GM12878 (cell line): ENCODE measurements at regions not wholly inside any gene's neighbourhood (a gene's known extent, or its start where the extent isn't known, plus 50 kb on each side); places are given as distances from the start of the nearest gene placed in this dataset.

Source experiments
- ATAC-seq: fragments of 200-7000 bp; cut with Tn5 transposase; 3 replicates; pipeline ENCODE4 v1.9.1; 2020; ENCODE audit warnings: mild to moderate bottlenecking, moderate library complexity
- BruUV-seq: library from RNA; stranded (reverse); fragments of 400-500 nt; replicated peaks from 2 replicates; lab custom pipeline; 2021; lab: Mats Ljungman, UMichigan
- CTCF ChIA-PET: fragments of 300-600 bp; sonication (Branson Sonifier 250); formaldehyde crosslinking; extraction: SDS; loops from one replicate; lab custom pipeline; 2021; ENCODE audit warnings: inconsistent platforms; lab: Yijun Ruan, JAX
- POLR2A ChIA-PET: fragments of 350-600 bp; formaldehyde crosslinking; extraction: SDS; loops from one replicate; lab custom pipeline; 2021; ENCODE audit warnings: inconsistent platforms; lab: Charles Lee
- RAD21 ChIA-PET: fragments of 300-600 bp; sonication (Branson Sonifier 250); formaldehyde crosslinking; loops from one replicate; lab custom pipeline; 2023; ENCODE audit warnings: antibody characterized with exemption; ENCODE audit not compliant: unreplicated experiment; lab: Charles Lee
- SMC1A ChIA-PET: fragments of 300-600 bp; sonication (Branson Sonifier 250); formaldehyde crosslinking; loops from one replicate; lab custom pipeline; 2023; ENCODE audit not compliant: unreplicated experiment, uncharacterized antibody; lab: Charles Lee
- DNase-seq: peaks from one replicate; pipeline ENCODE4 v3.0.0-alpha.2; 2011; ENCODE audit warnings: low read depth, low spot score
- FAIRE-seq: peaks from 3 replicates; lab custom pipeline; 2011; peaks lifted over from hg19 to GRCh38; lab: Jason Lieb, UNC
- H2AFZ ChIP-seq: 2 replicates; pipeline ENCODE4 v1.6.0; 2011; ENCODE audit warnings: low read depth, low read length, control low read depth; ENCODE audit not compliant: control insufficient read depth
- H3K27ac ChIP-seq: 2 replicates; pipeline ENCODE4 v1.5.1; 2011; ENCODE audit warnings: control low read depth; ENCODE audit not compliant: control insufficient read depth, insufficient read depth
- H3K27me3 ChIP-seq, 2 experiments: replicated peaks in 1 of 2; 2 replicates each; pipeline versions ENCODE4 v1.6.0 to v1.6.1; 2011; ENCODE audit warnings: low read length in 1 of 2; ENCODE audit not compliant: control insufficient read depth in 2 of 2, insufficient read depth in 2 of 2
- H3K36me3 ChIP-seq, 2 experiments: 2 replicates each; pipeline ENCODE4 v1.5.1; 2011; ENCODE audit warnings: low read length in 1 of 2; ENCODE audit not compliant: control insufficient read depth in 2 of 2, insufficient read depth in 2 of 2
- H3K4me1 ChIP-seq: 2 replicates; pipeline ENCODE4 v1.6.1; 2011; ENCODE audit warnings: mild to moderate bottlenecking, low read length, moderate library complexity, mixed read lengths; ENCODE audit not compliant: control insufficient read depth, insufficient read depth
- H3K4me2 ChIP-seq: 2 replicates; pipeline ENCODE4 v1.6.0; 2011; ENCODE audit warnings: control low read depth; ENCODE audit not compliant: control insufficient read depth, insufficient read depth
- H3K4me3 ChIP-seq: fragments of 200-600 bp; sonication (generic); 2 replicates; pipeline ENCODE4 v1.5.1; 2016
- H3K79me2 ChIP-seq: 2 replicates; pipeline ENCODE4 v1.6.0; 2011; ENCODE audit warnings: low read length; ENCODE audit not compliant: control insufficient read depth, insufficient read depth
- H3K9ac ChIP-seq: 2 replicates; pipeline ENCODE4 v1.8.0; 2011; ENCODE audit warnings: low read length, control low read depth, mixed read lengths; ENCODE audit not compliant: control insufficient read depth, insufficient read depth
- H3K9me3 ChIP-seq: replicated peaks from 3 replicates; pipeline ENCODE4 v1.5.1; 2011; ENCODE audit warnings: mild to moderate bottlenecking, low read length; ENCODE audit not compliant: control insufficient read depth, insufficient read depth
- H4K20me1 ChIP-seq: 2 replicates; pipeline ENCODE4 v1.6.0; 2011; ENCODE audit not compliant: control insufficient read depth, insufficient read depth
- CEBPZ ChIP-seq: fragments of 150-350 bp; IDR thresholded peaks from 2 replicates; pipeline ENCODE4 v1.6.1; 2016; ENCODE audit warnings: low read depth, low read length
- FOS ChIP-seq: IDR thresholded peaks from 3 replicates; pipeline ENCODE4 v1.6.1; 2011; ENCODE audit warnings: borderline replicate concordance; ENCODE audit not compliant: insufficient read length; ENCODE audit errors: extremely low read depth
- RAD51 ChIP-seq: fragments of 450-650 bp; IDR thresholded peaks from 2 replicates; pipeline ENCODE4 v1.6.1; 2016; ENCODE audit warnings: moderate library complexity, mild to moderate bottlenecking, inconsistent platforms
- REST ChIP-seq: IDR thresholded peaks from 2 replicates; pipeline ENCODE4 v1.6.1; 2012; ENCODE audit warnings: mild to moderate bottlenecking, low read depth, low read length
- WRNIP1 ChIP-seq: IDR thresholded peaks from 2 replicates; pipeline ENCODE4 v1.6.1; 2011; ENCODE audit warnings: low read depth, low read length, improper control_type of control experiment, borderline replicate concordance
- WGBS: methylation state at CpG from one replicate; pipeline ENCODE4 v1.1.6; 2016; ENCODE audit warnings: low lambda C conversion rate; ENCODE audit not compliant: insufficient replicate concordance, insufficient coverage; ENCODE audit errors: missing lambda C conversion rate; 5-methylcytosine and 5-hydroxymethylcytosine counted together
- in situ Hi-C: fragments of 300-500 bp; cut with MboI; formaldehyde crosslinking; loops from 9 replicates; pipeline ENCODE4 v1.14.3; 2018; ENCODE audit warnings: mixed read lengths
- intact Hi-C: fragments of 100-400 bp; cut with micrococcal nuclease; formaldehyde crosslinking; loops from one replicate; pipeline ENCODE4 v1.14.2; 2022; ENCODE audit not compliant: unreplicated experiment
- TF ChIP-seq, protein P1 (sequence below): fragments of 450-650 bp; formaldehyde crosslinking; IDR thresholded peaks from 2 replicates; pipeline ENCODE4 v1.4.0; 2022; ENCODE audit warnings: mild to moderate bottlenecking, moderate library complexity

DNA sequence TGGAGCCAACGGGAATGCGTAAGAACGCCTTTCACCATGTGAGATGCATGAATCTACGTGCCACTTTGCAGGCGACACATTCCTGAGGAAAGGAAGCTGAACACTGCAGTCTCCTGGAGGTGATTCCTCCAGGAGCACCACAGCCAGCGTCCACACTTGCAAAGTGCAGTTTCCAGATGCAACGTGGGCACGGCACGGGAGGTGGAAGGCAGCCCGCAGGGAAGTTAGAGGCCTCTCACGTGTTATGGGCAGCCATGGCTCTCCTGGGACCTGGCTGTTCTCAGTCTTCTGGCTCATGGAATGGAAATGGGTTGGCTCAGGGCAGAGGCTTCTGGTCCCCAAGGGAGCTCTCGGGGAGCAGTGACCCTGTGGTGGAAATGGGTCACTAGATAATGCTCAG lies 381.0 kb upstream of the IRX4 start:
- H3K27ac ChIP-seq, result no peak overlapping the region
- H2AFZ ChIP-seq, result no peak overlapping the region
- ChIA-PET POLR2A (no interaction called here), SMC1A (no interaction called here)
- H3K27me3 ChIP-seq, result no peaks in the 10 kb centered on the region
- no peak overlapping the region for H3K4me2 ChIP-seq
- in situ Hi-C loops, result no loop called here
- no peaks in the 10 kb centered on the region for H4K20me1 ChIP-seq
- no peak for ATAC-seq
- BruUV-seq, result no TSS peak
- DNase-seq, result no peak
- intact Hi-C loops, result no loop called here
- TF ChIP-seq CEBPZ, result no peak
- no peak for TF ChIP-seq WRNIP1
- TF ChIP-seq, all 136 proteins: peak for 0
- FAIRE-seq, result no peak
- H3K9ac ChIP-seq, result no peak overlapping the region
- no peaks in the 10 kb centered on the region for H3K4me1 ChIP-seq
- 27% methylated on average over 12 of the region's 12 CpGs for WGBS
- no peaks in the 10 kb centered on the region; the same call in 2 of the 3 replicates for H3K9me3 ChIP-seq
- no peaks in the 10 kb centered on the region for H3K79me2 ChIP-seq
- CTCF ChIA-PET, result no interaction called here
- H3K4me3 ChIP-seq, result no peak overlapping the region
- no peaks in the 10 kb centered on the region for H3K36me3 ChIP-seq
- RAD21 ChIA-PET, result no interaction called here

- Histone ChIP-seq H3K36me3 (no peaks in the 10 kb centered on the region), H4K20me1 (no peaks in the 10 kb centered on the region), H3K79me2 (no peaks in the 10 kb centered on the region), H3K4me1 (no peaks in the 10 kb centered on the region), H3K27me3 (no peaks in the 10 kb centered on the region), H3K4me2 (no peak overlapping the region), H2AFZ (no peak overlapping the region), H3K27ac (no peak overlapping the region), H3K4me3 (no peak overlapping the region), H3K9ac (no peak overlapping the region), H3K9me3 (no peaks in the 10 kb centered on the region; the same call in 2 of the 3 replicates)
- intact Hi-C loops (no loop called here), in situ Hi-C loops (no loop called here)
- ATAC-seq (no peak), DNase-seq (no peak), FAIRE-seq (no peak)
- ChIA-PET CTCF (no interaction called here), RAD21 (no interaction called here), POLR2A (no interaction called here), SMC1A (no interaction called here)
- BruUV-seq, result no TSS peak
- TF ChIP-seq, protein P1, sequence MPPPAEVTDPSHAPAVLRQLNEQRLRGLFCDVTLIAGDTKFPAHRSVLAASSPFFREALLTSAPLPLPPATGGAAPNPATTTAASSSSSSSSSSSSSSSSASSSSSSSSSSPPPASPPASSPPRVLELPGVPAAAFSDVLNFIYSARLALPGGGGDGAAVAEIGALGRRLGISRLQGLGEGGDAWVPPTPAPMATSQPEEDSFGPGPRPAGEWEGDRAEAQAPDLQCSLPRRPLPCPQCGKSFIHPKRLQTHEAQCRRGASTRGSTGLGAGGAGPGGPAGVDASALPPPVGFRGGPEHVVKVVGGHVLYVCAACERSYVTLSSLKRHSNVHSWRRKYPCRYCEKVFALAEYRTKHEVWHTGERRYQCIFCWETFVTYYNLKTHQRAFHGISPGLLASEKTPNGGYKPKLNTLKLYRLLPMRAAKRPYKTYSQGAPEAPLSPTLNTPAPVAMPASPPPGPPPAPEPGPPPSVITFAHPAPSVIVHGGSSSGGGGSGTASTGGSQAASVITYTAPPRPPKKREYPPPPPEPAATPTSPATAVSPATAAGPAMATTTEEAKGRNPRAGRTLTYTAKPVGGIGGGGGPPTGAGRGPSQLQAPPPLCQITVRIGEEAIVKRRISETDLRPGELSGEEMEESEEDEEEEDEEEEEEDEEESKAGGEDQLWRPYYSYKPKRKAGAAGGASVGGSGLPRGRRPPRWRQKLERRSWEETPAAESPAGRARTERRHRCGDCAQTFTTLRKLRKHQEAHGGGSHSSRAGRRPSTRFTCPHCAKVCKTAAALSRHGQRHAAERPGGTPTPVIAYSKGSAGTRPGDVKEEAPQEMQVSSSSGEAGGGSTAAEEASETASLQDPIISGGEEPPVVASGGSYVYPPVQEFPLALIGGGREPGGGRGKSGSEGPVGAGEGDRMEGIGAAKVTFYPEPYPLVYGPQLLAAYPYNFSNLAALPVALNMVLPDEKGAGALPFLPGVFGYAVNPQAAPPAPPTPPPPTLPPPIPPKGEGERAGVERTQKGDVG (CRISPR knock-in tag), result no peak
- TF ChIP-seq RAD51 (no peak), REST (no peak), FOS (no peak)
- WGBS, result 6% methylated on average over 9 of the region's 9 CpGs
These were observed 379.9 kb upstream of the IRX4 start for GRCh38 chr5:2262620-2263019.
